ENCODE measurements at regions not wholly inside any gene's neighbourhood (a gene's known extent, or its start where the extent isn't known, plus 50 kb on each side); places are given as distances from the start of the nearest gene placed in this dataset.

- 70 to 77% (median 73%) methylated on average over 3 of the region's 3 CpGs for WGBS, 4 donors
- no peak for TF ChIP-seq CTCF (IDR thresholded peaks at IDR 0.05)
- no peak for TF ChIP-seq POLR2A (IDR thresholded peaks at IDR 0.05)
These were observed 832.4 kb downstream of the PCDH18 start for GRCh38 chr4:136699905-136700304.

GRCh38 chr4:136691607-136692006 lies 840.7 kb downstream of the PCDH18 start:
- intact Hi-C loops (cut with DNase I), result no loop called here
- H3K36me3 ChIP-seq (replicated peaks in 1 of 2), result no peaks in the 10 kb centered on the region
- TF ChIP-seq CTCF (IDR thresholded peaks at IDR 0.05), result no peak
- no peak for TF ChIP-seq POLR2A (IDR thresholded peaks at IDR 0.05)
- 60 to 74% (median 68%) methylated on average over 3 of the region's 3 CpGs for WGBS, 4 donors
- H3K27me3 ChIP-seq, result no peaks in the 10 kb centered on the region
- DNase-seq, result no peak
- H3K4me3 ChIP-seq, result no peak overlapping the region
- no peaks in the 10 kb centered on the region for H3K4me1 ChIP-seq (replicated peaks in 1 of 2)
- H3K27ac ChIP-seq, result no peak overlapping the region
- no peaks in the 10 kb centered on the region for H3K9me3 ChIP-seq (replicated peaks in 1 of 3)

More at GRCh38 chr4:136699905-136700304, 832.4 kb downstream of the PCDH18 start:
- H3K36me3 ChIP-seq (replicated peaks in 1 of 2), result no peaks in the 10 kb centered on the region
- no peak overlapping the region for H3K27ac ChIP-seq
- DNase-seq, result no peak
- no peaks in the 10 kb centered on the region for H3K4me1 ChIP-seq (replicated peaks in 1 of 2)
- no peaks in the 10 kb centered on the region for H3K9me3 ChIP-seq (replicated peaks in 1 of 3)
- H3K27me3 ChIP-seq, result no peaks in the 10 kb centered on the region
- intact Hi-C loops (cut with DNase I), result no loop called here
- H3K4me3 ChIP-seq, result no peak overlapping the region

GRCh38 chr4:136690360-136690759 lies 841.9 kb downstream of the PCDH18 start:
- no peak for DNase-seq
- H3K27me3 ChIP-seq, result no peaks in the 10 kb centered on the region
- H3K9me3 ChIP-seq (replicated peaks in 1 of 3), result no peaks in the 10 kb centered on the region
- H3K4me3 ChIP-seq, result no peak overlapping the region
- intact Hi-C loops (cut with DNase I), result no loop called here
- no peaks in the 10 kb centered on the region for H3K36me3 ChIP-seq (replicated peaks in 1 of 2)
- no peak overlapping the region for H3K27ac ChIP-seq
- no peak for TF ChIP-seq CTCF (IDR thresholded peaks at IDR 0.05)
- TF ChIP-seq POLR2A (IDR thresholded peaks at IDR 0.05), result no peak
- 43 to 56% (median 46%) methylated on average over 1 of the region's 1 CpG for whole genome bisulfite sequencing, 4 donors
- H3K4me1 ChIP-seq (replicated peaks in 1 of 2), result no peaks in the 10 kb centered on the region

GRCh38 chr4:136687596-136687995 lies 844.7 kb downstream of the PCDH18 start:
- Histone ChIP-seq H3K36me3 (replicated peaks in 1 of 2) (no peaks in the 10 kb centered on the region), H3K4me3 (no peak overlapping the region), H3K4me1 (replicated peaks in 1 of 2) (no peaks in the 10 kb centered on the region), H3K27me3 (no peaks in the 10 kb centered on the region), H3K27ac (no peak overlapping the region), H3K9me3 (replicated peaks in 1 of 3) (no peaks in the 10 kb centered on the region)
- 71 to 76% (median 74%) methylated on average over 2 of the region's 2 CpGs for WGBS, 4 donors
- intact Hi-C loops (cut with DNase I), result no loop called here
- DNase-seq, result no peak
- TF ChIP-seq CTCF (IDR thresholded peaks at IDR 0.05), result no peak
- TF ChIP-seq POLR2A (IDR thresholded peaks at IDR 0.05), result no peak
